ENCODE measurements at regions not wholly inside any gene's neighbourhood (a gene's known extent, or its start where the extent isn't known, plus 50 kb on each side); places are given as distances from the start of the nearest gene placed in this dataset.

DNA sequence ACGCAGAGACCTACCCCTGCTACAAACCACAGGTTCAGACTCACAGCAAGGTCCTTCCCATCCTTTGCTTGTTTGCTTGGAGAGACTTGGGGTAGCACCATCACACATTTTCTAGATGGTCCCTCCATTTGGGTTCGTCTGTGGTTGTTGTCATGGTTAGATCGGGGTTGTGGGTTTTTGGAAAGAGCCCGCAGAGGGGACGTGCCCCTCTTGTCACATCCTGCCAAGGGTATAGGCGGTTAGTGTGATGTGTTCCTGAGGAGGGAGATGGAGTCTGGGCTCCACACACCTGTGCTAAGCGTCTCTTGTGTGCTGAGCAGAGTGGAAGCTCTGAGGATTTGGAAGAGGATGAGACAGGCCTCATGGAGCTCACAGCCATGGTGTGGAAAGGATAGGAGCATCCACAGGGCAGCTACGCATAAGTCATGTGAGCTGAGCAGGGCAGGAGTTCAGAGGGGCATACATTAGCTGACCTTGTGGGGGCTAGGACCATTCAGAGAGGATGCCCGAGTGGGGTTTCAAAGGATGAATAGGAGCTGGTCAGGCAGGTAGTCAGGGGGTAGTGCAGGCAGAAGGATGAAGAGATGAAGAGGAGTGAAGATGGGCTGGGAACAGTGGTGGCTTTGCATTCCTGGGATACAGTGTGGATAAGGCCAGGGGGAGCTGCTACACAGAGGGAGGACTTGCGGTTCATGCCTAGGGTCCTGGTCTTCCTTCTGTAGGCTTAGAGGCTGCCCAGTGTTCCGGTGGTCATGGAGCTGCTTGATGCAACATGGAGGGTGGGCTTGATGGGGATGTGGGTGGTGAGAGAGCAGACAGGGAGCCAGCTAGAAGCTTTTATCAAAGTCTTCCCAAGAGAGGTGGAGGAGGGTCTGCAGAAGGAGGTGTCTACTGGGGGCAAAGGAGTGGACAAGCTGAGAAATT, 62.9 kb downstream of the ACKR3 start:
- TF ChIP-seq GATA2 (IDR thresholded peaks at IDR 0.05; ENCODE audit: low read depth, low read length) (no peak), GATA3 (IDR thresholded peaks at IDR 0.05; ENCODE audit: low read depth, low read length) (no peak)

DNA sequence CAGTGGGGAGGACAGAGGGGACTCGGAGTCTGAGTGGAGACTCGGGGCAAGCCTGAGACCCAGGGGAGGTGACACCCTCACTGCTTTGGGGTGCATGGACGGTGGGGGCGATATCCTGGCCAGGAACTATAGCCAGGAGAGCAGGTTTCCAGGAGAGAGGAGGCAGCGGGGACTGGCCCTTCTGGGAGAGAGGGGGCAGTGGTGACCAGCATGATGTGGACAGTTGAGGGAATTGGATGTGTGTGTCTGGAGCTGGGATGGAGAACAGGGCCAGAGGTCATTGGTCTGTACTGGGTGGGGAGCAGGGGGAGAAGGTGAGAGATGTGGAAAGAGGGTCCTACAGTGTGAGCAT, 63.6 kb downstream of the ACKR3 start:
- TF ChIP-seq GATA2 (IDR thresholded peaks at IDR 0.05; ENCODE audit: low read depth, low read length), result no peak
- no peak for TF ChIP-seq GATA3 (IDR thresholded peaks at IDR 0.05; ENCODE audit: low read depth, low read length)

DNA sequence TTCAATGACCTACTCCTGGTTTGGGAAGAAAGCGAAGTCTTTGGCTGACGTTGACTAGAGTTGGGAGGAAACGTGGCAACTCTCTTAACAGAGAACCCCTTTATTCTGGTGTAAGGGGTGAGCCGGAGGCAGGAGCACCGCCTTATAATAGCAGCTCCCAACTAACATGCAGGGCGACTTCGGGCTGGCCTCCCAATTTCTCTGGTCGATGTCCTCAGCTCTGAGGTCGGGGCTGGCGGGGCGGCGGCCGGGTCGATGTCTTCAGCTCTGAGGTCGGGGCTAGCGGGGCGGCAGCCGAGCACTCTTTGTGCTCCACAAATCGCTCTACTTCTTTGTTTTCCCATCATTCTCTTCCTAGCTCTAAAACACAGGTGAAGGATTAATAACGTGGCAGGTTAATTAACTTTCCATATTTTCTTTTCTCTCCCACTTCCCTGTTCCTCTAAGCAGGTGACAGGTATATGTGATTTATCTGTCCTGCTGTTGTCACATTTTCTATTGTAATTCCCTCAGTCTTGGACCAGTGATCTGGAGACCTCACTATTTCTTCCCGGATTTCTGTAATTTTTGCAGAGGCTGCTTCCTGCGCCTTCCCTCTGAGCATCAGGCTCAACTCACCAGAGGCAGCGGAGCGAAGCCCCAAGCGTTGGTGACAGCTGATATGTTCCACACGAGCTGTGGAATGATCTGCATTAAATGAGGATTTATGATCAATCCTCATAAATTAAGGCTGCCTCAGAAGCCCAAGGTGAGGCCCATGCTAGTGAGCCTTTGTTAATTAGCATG, 64.3 kb downstream of the ACKR3 start:
- TF ChIP-seq GATA3 (IDR thresholded peaks at IDR 0.05; ENCODE audit: low read depth, low read length), result no peak
- no peak for TF ChIP-seq GATA2 (IDR thresholded peaks at IDR 0.05; ENCODE audit: low read depth, low read length)

DNA sequence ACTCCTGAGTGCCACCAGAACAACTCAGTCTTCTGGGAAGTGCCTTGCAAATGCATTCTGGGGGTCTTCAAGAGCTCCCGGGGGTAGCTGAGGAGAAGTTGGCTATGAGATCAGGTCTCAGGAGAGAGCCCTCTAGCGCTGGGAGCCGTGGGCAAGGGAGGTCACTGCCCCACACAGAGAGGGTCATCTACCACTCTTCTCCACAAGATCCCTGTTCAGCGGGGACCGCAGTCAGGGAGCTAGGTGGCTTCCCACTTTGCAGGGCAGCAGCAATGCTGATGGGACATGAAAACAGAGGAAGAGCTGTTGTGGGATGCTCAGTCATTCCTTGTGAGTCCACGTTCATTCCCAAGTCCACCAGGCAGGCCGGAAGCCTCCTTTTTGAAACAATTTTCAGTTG, 66.6 kb downstream of the ACKR3 start:
- TF ChIP-seq GATA2 (IDR thresholded peaks at IDR 0.05; ENCODE audit: low read depth, low read length) (no peak), GATA3 (IDR thresholded peaks at IDR 0.05; ENCODE audit: low read depth, low read length) (no peak)

DNA sequence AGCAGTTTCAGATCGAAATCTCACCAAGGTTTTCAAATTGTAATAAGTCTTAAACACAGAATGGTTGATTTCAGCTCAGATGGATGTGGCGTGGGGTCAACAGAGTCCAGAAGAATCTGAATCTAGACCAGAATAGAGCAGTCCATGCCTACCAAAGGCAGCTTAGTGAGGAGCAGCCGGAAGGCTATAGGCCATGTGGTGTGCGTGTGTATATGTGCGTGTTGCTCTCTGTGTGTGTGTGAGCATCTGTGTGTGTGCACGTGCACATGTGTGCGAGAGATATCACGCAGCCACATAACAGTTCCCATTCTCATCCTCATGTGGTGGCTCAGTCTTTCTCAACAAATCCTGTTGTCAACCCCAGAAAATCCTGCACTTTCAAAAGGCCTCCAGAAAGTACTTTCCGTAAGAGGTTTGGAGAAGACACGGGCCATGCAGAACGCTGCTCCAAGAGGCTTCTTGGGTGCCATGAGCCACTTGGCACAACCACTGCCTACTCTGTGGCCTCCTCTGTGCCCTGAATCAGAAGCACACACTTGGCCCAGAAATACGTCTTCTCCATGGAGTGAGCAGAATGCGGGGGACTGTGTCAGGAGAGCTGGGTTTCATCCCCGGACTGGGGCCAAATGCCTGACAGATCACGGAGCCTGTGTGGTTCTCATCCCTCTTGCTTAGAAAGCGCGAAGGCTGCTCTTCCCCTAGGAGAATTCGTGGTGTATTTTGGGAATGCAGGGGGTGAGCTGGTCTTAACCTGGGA, 67.3 kb downstream of the ACKR3 start:
- no peak for TF ChIP-seq GATA2 (IDR thresholded peaks at IDR 0.05; ENCODE audit: low read depth, low read length)
- TF ChIP-seq GATA3 (IDR thresholded peaks at IDR 0.05; ENCODE audit: low read depth, low read length), result no peak

DNA sequence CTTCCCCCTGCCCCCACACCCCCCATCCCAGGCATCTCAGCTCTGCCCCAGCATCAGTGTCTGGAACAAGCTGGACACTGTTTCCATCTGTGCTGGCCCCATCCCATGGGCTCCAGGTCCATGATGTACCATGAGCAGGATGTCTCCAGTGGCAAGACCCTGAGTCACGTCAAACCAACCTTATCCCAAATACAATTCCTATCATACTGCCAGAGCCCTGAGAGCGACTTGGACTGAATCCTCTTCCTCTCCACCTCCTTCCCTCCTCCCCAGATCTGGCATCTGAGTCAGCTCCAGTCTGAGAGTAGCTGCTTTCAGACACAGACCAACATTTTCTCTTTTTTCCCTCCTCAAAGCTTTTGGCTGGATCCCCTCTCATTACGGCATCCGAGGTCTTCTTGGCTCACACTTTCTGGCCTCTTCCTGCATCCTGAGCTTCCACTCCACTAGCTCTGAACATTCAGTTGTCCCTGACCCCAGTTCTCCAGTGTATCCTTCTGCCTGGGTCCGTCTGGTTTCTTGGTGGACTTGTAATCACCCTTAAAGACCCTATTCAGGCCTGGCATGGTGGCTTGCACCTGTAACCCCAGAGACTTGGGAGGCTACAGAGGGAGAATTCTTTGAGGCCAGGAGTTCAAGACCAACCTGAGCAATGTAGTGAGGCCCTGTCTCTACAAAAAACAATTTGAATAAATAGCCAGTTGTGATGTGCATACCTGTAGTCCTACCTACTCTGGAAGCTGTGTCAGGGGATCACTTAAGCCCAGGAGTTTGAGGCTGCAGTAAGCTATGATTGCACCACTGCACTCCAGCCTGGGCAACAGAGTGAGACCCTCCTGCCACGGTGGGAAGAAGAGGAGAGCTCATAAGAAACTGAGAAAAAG, 68.3 kb downstream of the ACKR3 start:
- TF ChIP-seq GATA3 (IDR thresholded peaks at IDR 0.05; ENCODE audit: low read depth, low read length) (no peak), GATA2 (IDR thresholded peaks at IDR 0.05; ENCODE audit: low read depth, low read length) (no peak)

DNA sequence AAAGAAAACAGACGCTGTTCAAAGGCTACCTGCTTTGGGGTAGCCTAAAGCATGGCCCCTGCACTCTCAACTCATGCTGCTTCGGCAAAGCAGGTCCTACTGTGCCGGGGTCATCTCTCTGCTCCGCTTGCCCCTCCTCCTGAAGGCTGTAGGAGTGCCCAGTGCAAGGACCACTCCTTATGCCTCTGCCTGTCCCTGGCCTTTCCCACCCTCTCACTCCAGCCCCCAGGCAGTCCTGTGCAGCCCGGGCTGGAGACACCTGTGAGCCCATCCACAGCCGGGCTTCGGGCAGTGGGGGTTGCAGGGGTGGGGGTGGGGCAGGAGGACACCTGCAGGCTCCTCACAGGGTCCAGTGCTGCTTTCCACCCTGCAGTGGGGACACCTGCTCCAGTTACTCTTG, 69.1 kb downstream of the ACKR3 start:
- TF ChIP-seq GATA3 (IDR thresholded peaks at IDR 0.05; ENCODE audit: low read depth, low read length), result no peak
- no peak for TF ChIP-seq GATA2 (IDR thresholded peaks at IDR 0.05; ENCODE audit: low read depth, low read length)

DNA sequence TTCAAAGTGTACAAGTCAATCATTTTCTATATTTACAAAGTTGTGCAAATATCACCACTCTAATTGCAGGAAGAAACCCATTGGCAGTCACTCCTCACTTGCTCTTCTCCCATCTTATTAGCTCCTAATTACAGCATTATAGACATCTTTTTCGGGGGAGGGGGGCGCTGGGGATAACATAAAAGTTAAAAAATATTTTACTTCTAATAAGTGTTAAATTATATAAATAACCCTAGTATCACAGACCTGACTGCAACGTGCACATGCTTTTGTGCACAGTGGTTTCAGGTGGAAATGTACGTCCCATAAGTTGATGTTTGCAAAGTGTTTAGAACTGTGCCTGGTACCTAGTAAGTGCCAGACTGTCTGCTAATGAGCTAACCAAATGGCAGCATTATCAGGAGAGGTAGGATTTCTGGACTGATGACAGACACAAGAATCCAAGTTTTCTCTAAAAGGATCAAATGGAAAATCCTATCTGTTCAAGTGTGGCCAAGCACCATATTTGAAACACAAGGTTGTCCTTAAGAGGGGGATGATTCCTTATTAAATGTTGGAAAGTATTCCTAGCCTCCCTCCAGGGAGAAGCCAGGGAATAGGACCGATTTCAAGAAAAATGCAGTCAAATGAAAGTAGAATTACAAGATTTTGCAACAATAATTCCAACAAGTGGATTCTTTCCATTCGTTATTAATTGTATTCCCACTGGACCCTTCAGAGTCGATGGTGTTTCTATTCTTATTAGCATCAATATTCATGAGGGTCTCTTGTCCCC, 70.0 kb downstream of the ACKR3 start:
- no peak for TF ChIP-seq GATA2 (IDR thresholded peaks at IDR 0.05; ENCODE audit: low read depth, low read length)
- TF ChIP-seq GATA3 (IDR thresholded peaks at IDR 0.05; ENCODE audit: low read depth, low read length), result no peak

DNA sequence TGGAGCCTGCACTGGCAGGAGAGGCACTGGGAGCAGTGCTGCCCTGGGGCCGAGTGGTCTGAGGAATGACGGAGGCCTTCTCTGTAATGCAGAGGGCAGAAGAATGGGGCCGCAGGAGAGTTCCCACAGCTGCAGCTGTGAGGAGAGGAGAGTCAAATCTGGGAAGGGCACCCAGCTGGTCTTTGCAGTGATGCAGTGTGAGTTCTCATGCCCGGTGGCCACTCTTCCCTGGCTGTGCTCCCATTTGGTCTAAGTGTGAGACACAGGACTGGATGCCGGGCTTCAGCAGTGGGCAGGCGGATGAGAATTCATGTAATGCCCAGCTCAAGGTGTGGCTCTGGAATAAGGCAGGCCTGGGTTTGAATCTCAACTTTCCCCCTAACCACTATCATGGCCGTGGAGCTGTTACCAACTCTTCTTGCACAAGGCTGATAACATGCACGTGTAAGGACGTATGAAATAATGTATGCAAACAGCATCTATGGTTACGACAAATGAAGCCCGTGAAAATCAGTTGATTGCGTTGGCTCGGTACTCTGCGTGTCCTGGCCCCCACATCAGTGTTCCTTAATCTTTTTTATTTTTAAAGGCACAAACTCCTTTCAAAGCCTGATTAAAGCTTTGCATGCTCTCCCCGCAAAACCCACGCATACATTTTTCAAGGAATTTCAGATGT, 71.6 kb downstream of the ACKR3 start:
- TF ChIP-seq GATA3 (IDR thresholded peaks at IDR 0.05; ENCODE audit: low read depth, low read length) (no peak), GATA2 (IDR thresholded peaks at IDR 0.05; ENCODE audit: low read depth, low read length) (no peak)

DNA sequence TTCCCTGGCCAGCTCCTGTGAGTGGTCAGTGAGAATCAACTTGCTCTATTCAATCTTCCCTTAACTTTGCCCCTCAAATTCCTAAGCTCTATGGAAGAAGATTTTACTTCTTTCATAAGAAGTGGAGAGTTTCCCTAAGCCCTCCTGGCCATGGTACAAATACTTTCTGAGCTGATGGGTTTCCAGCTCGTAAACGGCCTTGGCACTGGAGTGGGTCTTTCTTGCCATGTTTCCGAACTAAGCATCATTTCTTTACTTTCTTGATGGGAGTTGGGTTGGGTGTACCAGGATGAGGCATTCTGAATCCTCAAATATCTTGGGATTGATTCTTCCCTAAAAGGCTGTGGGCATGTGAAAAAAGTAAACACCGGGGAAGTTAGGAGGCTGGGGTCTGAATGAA, 72.5 kb downstream of the ACKR3 start:
- TF ChIP-seq GATA2 (IDR thresholded peaks at IDR 0.05; ENCODE audit: low read depth, low read length) (no peak), GATA3 (IDR thresholded peaks at IDR 0.05; ENCODE audit: low read depth, low read length) (no peak)

DNA sequence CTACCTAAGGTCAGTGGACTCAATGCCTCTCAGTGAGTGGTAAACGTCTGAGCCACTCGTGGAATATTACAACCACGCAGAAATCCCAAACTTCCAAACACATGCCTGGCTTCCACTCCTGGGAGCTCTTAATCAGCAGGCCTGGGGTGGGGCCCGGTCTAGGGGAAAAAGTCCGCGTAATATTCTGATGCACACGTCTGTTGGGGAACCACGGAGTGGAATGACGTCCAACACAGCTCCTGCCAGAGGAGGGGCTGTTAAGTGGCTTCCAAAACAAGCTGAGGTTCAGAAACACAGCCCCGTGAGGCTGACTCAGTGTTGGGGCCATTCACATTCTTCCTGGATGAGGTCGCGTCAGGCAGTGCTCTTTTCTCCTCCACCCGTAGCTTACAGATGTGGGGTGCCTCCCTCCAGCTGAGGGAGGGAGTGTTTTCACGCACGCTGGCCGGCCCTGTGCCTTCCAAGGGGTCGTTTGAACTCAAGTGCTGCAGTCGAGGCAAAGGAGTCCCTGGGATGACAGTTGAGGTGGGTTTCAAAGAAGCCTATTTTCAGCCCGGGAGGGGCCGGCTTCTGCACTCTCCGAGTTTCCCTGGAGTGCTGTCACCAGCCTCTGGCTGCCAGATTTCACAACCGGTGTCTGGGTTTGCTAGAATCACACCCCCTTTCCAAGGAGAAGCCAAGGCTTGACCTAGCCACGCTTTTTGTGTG, 73.1 kb downstream of the ACKR3 start:
- no peak for TF ChIP-seq GATA2 (IDR thresholded peaks at IDR 0.05; ENCODE audit: low read depth, low read length)
- TF ChIP-seq GATA3 (IDR thresholded peaks at IDR 0.05; ENCODE audit: low read depth, low read length), result no peak

DNA sequence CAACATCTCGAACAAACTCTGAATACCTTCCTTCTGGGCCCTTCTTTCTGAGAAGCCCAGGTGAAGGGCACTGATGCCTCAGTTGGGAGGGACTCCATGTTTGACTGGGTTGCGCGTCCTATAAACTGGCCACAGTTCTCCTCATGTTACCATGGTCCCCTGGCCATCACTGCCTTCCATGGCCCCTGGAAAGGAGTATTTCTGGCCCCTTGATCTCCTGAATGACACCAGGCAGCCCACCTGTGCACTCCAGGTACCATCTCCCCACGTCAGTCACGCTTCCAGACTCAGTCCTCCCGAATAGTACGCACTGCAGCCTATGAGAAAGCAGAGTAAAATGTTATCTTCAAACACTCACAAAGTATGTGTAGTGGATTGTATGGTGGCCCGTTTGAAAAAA, 73.9 kb downstream of the ACKR3 start:
- TF ChIP-seq GATA3 (IDR thresholded peaks at IDR 0.05; ENCODE audit: low read depth, low read length) (no peak), GATA2 (IDR thresholded peaks at IDR 0.05; ENCODE audit: low read depth, low read length) (no peak)

All from SH-SY5Y (cell line).